SK-N-SH treated with all-trans-retinoic acid at 6 μM for 48 hours (cell line): ENCODE measurements at regions not wholly inside any gene's neighbourhood (a gene's known extent, or its start where the extent isn't known, plus 50 kb on each side); places are given as distances from the start of the nearest gene placed in this dataset.

Source experiments
- RARB ChIP-seq: fragments of 250-450 bp; sonication (Bioruptor Pico); IDR thresholded peaks from 2 replicates; pipeline ENCODE4 v1.8.0; 2021; ENCODE audit warnings: mild to moderate bottlenecking, moderate library complexity
- TCF4 ChIP-seq: fragments of 250-450 bp; sonication (Bioruptor Pico); IDR thresholded peaks from 2 replicates; pipeline ENCODE4 v1.8.0; 2021; ENCODE audit warnings: mild to moderate bottlenecking, moderate library complexity, borderline replicate concordance
- TF ChIP-seq, protein P1 (sequence below): fragments of 250-450 bp; sonication (Bioruptor Pico); IDR thresholded peaks from 2 replicates; pipeline ENCODE4 v1.5.0; 2020; ENCODE audit warnings: mild to moderate bottlenecking, moderate library complexity

GRCh38 chr5:21623831-21624230, 1229.3 kb downstream of the CDH12 start:
- TF ChIP-seq, protein P1, sequence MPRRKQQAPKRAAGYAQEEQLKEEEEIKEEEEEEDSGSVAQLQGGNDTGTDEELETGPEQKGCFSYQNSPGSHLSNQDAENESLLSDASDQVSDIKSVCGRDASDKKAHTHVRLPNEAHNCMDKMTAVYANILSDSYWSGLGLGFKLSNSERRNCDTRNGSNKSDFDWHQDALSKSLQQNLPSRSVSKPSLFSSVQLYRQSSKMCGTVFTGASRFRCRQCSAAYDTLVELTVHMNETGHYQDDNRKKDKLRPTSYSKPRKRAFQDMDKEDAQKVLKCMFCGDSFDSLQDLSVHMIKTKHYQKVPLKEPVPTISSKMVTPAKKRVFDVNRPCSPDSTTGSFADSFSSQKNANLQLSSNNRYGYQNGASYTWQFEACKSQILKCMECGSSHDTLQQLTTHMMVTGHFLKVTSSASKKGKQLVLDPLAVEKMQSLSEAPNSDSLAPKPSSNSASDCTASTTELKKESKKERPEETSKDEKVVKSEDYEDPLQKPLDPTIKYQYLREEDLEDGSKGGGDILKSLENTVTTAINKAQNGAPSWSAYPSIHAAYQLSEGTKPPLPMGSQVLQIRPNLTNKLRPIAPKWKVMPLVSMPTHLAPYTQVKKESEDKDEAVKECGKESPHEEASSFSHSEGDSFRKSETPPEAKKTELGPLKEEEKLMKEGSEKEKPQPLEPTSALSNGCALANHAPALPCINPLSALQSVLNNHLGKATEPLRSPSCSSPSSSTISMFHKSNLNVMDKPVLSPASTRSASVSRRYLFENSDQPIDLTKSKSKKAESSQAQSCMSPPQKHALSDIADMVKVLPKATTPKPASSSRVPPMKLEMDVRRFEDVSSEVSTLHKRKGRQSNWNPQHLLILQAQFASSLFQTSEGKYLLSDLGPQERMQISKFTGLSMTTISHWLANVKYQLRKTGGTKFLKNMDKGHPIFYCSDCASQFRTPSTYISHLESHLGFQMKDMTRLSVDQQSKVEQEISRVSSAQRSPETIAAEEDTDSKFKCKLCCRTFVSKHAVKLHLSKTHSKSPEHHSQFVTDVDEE (CRISPR knock-in tag), result no peak
- TF ChIP-seq RARB (CRISPR knock-in tag), result no peak
- no peak for TF ChIP-seq TCF4 (CRISPR knock-in tag)
